ENCODE measurements at regions not wholly inside any gene's neighbourhood (a gene's known extent, or its start where the extent isn't known, plus 50 kb on each side); places are given as distances from the start of the nearest gene placed in this dataset.
"Not testable (repeated sequence)": the region's sequence is repeated elsewhere in the genome, so short reads cannot be mapped to it uniquely, and the experiment has no call there.

GRCh38 chrX:3504916-3505315 is 158.5 kb upstream of the MXRA5 start:
- no peak for DNase-seq

DNA sequence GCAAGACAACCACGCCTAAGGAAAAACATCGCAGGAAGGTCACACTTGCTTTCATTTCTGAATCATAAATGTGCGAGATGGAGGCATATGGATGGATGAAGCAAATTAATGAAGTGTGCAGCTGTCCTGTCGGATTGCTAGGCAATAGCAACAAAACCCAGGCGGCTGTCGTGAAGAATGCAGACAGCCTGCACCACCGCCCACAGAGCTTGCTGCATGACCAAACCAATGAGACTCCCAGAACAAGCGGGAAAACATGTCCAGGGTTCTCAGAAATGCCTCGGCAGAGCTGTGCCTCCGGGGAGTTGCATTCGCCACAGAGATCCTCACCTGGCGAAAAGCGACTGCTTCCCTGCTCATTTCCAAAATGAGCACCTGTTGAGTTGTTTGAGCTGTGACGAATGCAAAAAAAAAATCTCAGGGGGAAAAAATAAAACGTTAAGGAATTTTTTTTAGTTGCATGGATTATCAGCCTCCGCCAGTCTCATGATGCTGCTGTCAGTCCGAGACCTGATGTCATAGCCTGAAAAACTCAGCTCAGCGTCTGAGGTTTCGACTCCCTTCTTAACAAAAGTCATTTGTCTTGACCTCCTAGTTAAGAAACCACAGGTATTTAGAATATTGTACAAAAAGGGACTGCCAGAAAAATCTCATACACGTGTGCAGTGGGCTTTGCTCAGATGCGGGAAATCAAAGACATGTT is 155.5 kb upstream of the MXRA5 start:
- no peak for DNase-seq

- not testable (repeated sequence) for DNase-seq
These were observed 149.7 kb upstream of the MXRA5 start for GRCh38 chrX:3495836-3496769.

- no peak for DNase-seq
These were observed 147.2 kb upstream of the MXRA5 start for GRCh38 chrX:3493605-3494004.

GRCh38 chrX:3485727-3486126 is 139.3 kb upstream of the MXRA5 start:
- DNase-seq, result no peak

- no peak for DNase-seq
These were observed 132.6 kb upstream of the MXRA5 start for GRCh38 chrX:3479026-3479425.

DNA sequence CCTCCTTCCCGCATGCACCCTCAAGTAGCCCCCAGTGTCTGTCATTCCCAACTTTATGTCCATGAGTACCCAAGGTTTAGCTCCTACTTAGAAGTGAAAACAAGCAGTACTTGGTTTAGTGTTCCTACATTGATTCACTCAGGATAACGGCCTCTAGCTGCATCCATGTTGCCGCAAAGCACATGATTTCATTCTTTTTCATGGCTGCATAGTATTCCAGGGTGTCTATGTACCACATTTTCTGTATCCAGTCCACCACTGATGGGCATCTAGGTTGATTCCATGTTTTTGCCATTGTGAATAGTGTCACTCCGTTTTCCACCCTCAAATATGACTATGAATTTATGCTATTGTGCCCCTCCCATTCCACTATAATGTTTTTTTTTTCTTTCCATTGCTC is 130.5 kb upstream of the MXRA5 start:
- DNase-seq, result no peak

GRCh38 chrX:3470211-3470679 is 123.8 kb upstream of the MXRA5 start:
- not testable (repeated sequence) for DNase-seq

- DNase-seq, result no peak
These were observed 121.6 kb upstream of the MXRA5 start for GRCh38 chrX:3468031-3468430.

DNA sequence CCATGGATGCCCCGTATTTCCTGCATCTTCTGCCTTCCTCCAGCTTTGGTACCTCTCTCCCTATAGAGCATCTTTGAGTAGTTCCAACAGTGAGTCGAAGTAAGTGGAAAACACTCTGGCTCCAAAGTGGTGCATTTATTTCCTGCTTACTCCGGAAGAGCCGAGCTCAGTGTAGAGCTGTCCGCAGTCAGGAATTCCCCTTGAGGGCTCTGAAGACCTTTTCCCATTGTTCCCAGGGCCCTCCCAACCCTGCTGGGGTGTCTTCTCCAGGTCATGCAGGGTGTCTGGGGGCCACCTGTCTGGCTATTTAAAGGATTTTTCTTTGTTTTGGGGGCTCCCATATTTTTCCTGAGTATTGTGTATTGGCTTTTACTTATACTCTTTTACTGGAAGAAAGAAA is 118.6 kb upstream of the MXRA5 start:
- DNase-seq, result no peak

DNA sequence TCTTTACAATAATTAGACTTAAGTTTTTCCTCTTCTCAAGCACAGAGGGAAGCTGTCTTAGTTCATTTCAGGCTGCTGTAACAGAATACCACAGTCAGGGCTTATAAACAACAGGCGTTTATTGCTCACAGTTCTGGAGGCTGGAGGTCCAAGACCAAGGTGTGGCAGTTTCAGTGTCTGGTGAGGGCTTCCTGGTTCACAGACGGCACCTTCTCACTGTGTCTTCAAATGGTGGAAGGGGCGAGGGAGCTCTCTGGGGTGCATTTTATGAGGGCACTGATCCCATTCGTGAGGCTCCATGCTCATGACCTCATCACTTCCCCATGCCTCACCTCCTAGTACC is 115.7 kb upstream of the MXRA5 start:
- no peak for DNase-seq

- no peak for DNase-seq
These were observed 115.1 kb upstream of the MXRA5 start for GRCh38 chrX:3461397-3462165.

DNA sequence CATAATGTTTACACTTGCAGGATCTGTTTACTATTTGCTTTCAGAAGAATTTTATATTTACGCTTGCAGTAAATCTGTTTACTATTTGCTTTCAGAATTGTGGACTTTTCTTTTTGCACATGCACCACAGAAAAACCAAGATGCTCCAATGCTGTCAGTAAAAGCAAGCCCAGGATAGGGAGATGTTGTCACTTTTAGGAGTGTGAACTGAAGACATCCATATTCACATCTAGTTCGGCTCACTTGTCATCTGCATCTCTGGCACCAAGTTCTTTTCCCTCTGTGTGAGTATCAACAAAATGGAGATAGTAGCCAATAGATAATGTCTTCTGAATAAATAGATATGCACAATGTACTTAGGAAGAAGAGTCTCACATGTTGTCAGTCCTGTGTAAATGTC is 109.3 kb upstream of the MXRA5 start:
- no peak for DNase-seq

DNA sequence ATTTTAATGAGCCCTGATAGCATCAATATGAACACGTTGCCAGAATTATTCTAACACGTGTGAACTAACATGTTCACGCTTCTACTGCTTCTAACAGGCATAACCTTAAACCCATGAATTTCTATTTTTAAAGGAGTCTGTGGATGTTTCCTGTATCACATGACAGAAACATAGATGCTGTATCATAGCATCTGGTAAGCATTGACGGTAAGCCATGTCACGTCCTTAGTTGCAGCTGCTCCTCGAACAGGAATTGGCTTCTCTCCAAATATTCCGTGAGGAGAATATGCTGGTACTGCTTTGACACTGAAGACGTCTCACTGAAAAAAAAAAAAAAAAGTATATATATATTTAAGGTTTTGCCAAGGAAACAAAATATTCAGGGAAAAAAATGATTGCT is 105.1 kb upstream of the MXRA5 start:
- peak; percentile 3 for DNase-seq

GRCh38 chrX:3450881-3451570 is 104.6 kb upstream of the MXRA5 start:
- DNase-seq, result no peak

- DNase-seq, result no peak
These were observed 102.8 kb upstream of the MXRA5 start for GRCh38 chrX:3449287-3449686.

- DNase-seq, result no peak
These were observed 102.1 kb upstream of the MXRA5 start for GRCh38 chrX:3448563-3448962.

- no peak for DNase-seq
These were observed 99.5 kb upstream of the MXRA5 start for GRCh38 chrX:3445806-3446490.

DNA sequence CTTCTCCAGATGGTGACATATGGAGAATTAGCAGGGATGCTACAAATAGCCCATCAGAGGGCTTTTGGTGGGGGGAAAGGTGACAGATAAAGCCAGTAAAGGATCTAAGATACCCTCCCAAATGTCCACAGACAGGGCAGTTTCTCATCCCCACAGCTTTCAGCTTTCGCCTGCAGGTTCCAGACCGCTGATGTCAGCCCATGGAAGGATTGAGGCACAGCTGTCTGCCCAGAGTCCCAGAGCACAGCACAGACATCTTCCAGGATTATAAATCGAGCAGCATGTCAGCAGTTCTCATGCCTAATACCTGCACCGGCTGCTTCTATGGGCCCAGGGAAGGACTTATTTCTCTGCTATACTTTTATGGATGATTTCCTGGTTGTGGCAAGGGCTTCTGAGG is 96.7 kb upstream of the MXRA5 start:
- DNase-seq, result no peak

DNA sequence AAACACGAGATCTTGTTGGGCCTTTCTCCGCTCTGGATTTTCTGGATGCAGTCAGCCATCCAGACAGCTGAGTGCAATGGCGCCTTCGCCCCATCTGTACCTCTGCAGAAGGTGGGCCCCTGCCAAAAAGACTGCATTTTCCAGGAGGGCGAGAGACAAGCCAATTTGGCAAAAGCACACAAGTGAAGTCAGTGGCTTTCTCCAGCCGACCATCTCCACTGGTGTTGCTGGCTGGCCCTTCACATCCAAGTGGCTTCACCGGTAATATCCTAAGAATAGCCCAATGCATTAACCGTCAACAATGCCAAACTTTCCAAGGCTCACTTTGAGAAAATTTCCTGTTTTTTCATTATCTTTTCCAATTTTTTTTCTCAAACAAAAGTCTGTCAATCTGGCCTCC is 96.2 kb upstream of the MXRA5 start:
- no peak for DNase-seq

GRCh38 chrX:3440981-3441380 is 94.5 kb upstream of the MXRA5 start:
- DNase-seq, result no peak

- DNase-seq, result not testable (repeated sequence)
These were observed 89.5 kb upstream of the MXRA5 start for GRCh38 chrX:3435916-3436315.

Measured in NCI-H345 (cell line).